NCI-H1436 (cell line): ENCODE measurements at regions not wholly inside any gene's neighbourhood (a gene's known extent, or its start where the extent isn't known, plus 50 kb on each side); places are given as distances from the start of the nearest gene placed in this dataset.

Source experiments
- DNase-seq: peaks from one replicate; lab custom pipeline; 2025; lab: John Stamatoyannopoulos, UW

- DNase-seq = no peak
Measured at GRCh38 chr5:62717301-62717933, 138.8 kb downstream of the LRRC70 start.

DNA sequence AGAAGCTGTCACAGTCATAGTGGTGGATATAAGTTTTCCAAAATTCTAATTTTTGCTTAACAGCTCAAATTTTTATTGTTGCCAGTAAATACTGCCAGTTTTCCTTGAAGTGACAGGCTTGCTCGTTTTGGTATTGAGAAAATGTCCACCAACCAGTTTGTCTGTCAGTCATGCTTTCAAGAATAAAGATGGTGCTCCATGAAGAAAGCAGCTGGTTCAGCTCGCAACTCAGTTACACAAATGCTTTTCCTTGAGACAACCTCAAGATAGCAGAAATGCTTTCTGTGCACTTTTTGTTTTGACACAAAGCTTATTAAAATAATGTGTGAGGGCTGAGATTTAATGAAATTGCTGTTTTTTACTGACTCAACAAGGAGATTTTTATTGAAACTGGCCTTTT lies 135.7 kb downstream of the LRRC70 start:
- DNase-seq = no peak

GRCh38 chr5:62708481-62709325 lies 130.1 kb downstream of the LRRC70 start:
- DNase-seq = no peak

- no peak for DNase-seq
Measured at GRCh38 chr5:62707563-62707962, 128.9 kb downstream of the LRRC70 start.

DNA sequence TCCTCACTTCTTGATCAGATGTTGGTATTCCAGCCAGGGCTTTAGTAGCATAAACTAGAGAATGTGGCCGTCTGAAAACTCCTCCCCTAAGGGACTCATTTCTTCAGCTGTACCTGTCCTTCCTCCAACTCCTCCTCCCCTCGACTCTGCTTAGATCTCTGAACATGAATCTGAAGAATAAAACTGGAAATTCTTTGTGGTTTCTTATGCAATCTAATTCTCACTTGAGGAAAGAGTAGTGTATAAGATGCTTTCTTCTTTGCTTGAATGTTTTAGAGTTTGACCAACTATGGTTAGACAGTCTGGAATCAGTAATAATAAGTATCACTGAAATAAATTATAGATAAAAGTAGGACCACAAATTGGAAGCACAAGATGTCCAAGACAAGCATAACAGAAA lies 128.5 kb downstream of the LRRC70 start:
- DNase-seq = no peak

GRCh38 chr5:62705022-62705421 lies 126.4 kb downstream of the LRRC70 start:
- no peak for DNase-seq

- no peak for DNase-seq
Measured at GRCh38 chr5:62702126-62702525, 123.5 kb downstream of the LRRC70 start.

DNA sequence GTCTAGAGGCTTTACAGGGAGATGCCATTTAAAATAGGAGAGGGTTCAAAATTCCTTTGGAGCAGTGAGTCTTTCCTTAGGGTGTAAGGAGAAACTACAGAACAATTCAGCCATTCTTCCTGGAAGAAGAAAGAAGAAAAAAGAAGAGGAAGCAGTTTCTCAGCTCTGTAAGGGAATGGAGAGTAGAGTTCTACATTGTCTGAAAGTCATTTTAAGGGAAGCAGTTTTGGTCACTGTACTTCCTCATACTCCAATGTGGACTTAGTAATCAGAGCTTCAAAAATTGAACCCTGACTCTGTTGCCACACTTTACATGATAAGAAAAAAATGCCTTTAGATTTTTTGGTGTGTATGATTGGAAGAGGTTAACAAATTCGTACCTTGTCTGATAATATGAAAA lies 122.4 kb downstream of the LRRC70 start:
- DNase-seq = no peak

- no peak for DNase-seq
Measured at GRCh38 chr5:62698756-62699155, 120.1 kb downstream of the LRRC70 start.

DNA sequence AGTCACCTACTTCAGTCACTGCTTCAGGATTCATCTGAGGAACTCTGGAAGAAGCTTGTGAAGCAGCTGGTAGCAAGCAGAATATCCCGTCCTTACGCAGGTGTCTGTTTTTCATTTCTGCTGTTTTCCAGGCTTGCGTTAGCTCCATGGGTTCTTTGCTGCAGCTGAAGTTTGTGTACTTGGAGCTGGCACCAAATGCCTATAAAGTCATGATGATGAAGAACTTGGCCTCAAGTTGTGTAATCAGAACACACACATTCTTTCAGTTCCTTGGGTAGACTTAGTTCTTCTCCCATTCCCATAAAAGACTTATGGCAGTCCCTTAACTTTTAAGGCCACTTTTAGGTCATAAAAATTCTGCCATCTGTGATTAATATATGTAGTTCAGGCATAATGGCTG lies 116.7 kb downstream of the LRRC70 start:
- DNase-seq = no peak

DNA sequence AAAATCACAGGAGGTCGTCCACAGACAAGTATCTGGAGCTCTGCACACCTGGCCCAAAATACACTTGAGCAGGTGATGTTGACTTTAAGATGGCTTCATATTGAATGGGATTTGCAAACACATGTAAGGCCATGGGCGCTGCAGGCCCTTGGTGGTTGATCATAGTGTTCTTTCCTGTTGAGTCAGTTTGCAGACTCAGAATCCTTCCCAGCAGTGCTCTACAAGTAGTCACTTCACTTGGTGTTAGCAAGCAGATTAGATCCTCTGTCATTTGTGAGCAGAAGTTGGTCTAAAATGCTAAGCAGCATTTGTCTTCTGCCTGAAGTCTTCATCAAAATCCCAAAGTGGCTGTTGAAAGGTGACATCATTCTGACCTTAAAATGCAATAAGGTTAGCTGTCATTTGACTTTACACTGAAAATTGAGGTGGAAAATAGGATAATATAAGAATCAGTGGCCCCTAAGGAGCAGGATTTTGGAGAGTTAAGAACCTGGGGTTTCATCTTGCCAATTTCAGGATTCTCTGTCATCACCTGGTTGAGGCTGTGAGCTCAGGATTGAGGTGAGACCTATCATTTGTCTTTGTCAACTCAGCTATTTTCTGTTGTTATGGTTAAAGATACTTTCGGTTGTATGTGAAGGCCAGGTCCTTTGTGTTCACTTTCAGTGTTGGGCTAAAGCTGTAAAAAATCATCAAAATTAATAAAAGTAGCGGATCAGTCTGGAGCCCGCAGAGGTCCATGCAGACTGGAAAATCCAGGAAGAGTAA lies 114.5 kb downstream of the LRRC70 start:
- no peak for DNase-seq

DNA sequence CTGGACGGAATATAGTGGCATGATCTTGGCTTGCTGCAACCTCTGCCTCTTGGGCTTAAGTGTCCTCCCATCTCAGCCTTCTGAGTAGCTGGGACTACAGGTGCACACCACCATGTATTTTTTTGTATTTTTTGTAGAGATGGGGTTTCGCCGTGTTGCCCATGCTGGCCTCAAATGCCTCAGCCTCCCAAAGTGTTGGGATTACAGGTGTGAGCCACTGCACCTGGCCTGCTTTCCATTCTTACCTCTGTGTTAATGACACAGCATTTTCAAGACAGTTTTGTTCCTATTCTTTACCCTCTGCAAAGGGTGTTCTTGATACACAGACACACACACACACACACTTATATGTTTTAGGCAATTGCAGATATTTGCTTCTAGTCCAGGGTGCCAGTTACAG lies 113.3 kb downstream of the LRRC70 start:
- no peak for DNase-seq

- DNase-seq = no peak
Measured at GRCh38 chr5:62690421-62690820, 111.8 kb downstream of the LRRC70 start.

- no peak for DNase-seq
Measured at GRCh38 chr5:62689599-62690368, 111.2 kb downstream of the LRRC70 start.

- DNase-seq = no peak
Measured at GRCh38 chr5:62686692-62687091, 108.1 kb downstream of the LRRC70 start.

DNA sequence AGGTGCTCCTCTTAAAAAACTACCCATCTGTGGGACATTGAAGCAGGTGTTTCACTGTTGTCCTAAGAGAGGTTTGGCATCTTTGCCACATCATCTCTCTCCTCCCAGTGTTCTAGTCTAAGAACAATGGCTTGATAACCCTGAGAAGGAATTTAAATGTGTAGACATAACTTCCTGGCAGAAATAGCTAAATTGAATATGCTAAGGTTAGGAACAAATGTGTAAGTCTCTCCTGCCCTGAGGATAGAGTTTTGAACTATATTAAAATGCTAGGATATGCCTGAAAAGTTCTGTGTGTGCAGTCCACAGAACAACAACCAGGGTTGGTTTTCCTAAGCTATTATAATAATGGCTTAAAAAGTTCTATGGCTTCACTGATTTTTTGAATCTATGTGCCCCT lies 106.6 kb downstream of the LRRC70 start:
- no peak for DNase-seq

DNA sequence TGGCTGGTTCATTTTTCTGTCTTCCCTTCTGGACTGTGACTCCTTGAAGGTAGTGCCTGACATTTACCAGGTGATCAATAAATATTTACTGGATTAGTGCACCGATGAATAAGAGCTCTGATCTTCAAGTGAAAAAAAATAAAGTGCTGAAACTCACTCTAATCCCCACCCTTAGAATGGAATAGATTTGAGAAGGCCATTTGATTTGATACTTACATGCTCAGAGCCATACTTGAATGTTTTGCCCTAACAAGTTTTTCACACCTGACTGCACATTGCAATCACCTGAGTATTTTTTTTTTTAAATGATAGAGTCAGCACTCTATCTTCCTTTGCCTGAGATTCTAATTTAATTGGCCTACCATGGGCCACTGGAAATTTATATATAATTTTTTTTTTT lies 105.7 kb downstream of the LRRC70 start:
- no peak for DNase-seq

DNA sequence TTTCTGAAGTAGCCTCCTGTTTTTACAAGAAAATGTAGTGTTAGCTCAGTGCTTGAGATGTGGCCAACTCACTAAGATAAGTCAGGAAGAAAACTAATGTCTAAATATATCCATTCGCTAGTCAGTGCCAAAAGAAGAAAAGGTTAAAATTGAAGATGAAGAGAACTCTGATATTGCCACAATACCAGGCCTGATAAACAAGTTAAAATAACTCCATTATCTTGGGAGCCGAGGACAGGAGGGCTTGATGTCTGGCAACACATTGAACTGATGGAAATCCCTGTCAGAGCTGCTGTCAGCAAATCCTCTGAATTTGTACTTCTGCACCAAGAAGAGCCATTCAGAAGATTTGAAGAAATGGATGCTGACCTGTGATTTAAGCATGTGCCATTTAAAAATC lies 103.4 kb downstream of the LRRC70 start:
- DNase-seq = no peak

DNA sequence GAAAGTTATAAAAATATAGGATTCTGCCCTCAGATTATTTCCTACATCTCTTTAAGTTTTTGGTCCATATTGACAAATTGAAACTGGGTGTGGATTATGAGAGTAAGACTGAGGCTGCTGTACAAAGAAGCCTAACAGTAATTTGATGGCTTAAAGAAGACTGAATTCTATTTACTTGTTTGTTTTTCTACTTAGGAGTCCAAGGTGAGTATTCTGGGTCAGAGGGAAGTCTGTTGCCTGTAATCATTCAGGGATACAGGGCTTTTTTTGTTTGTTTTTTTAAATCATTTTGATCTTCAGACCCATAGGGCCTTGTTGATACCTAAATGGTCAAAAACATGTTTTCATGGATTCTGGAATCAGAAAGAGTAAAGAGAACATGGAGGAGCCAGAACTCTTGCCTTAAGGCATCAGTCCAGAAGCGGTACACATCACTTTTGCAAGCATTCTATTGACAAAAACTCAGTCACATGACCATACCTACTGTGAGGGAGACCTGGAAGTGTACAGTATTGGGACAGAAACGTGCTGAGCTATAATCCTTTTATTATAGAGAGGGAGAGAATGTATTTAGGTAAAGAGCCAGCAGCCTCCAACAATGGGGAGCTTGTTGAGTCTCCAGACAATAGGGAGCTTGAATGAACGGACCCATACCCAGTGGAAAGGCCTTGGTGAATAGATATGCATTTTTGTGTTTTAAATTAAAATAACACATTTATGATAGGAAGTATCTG lies 102.7 kb downstream of the LRRC70 start:
- DNase-seq = no peak

GRCh38 chr5:62680121-62680520 lies 101.5 kb downstream of the LRRC70 start:
- DNase-seq = no peak
